H9 (cell line): ENCODE measurements at regions not wholly inside any gene's neighbourhood (a gene's known extent, or its start where the extent isn't known, plus 50 kb on each side); places are given as distances from the start of the nearest gene placed in this dataset.

Experiments used
- DNase-seq: peaks from one replicate; pipeline ENCODE4 v3.0.0-alpha.2; 2017
- H2AFZ ChIP-seq: one replicate; pipeline ENCODE4 v1.6.1; 2013; ENCODE audit warnings: mild to moderate bottlenecking, low read length, control low read depth, moderate library complexity
- H2AK5ac ChIP-seq: 2 replicates; pipeline ENCODE4 v1.6.1; 2013; ENCODE audit warnings: low read length, control low read depth, mixed read lengths; ENCODE audit not compliant: insufficient read length
- H2BK120ac ChIP-seq: one replicate; pipeline ENCODE4 v1.6.1; 2013; ENCODE audit warnings: low read depth, mild to moderate bottlenecking, low read length, control low read depth, inconsistent platforms; ENCODE audit not compliant: poor library complexity, severe bottlenecking
- H2BK12ac ChIP-seq: 2 replicates; pipeline ENCODE4 v1.6.1; 2013; ENCODE audit warnings: low read length, control low read depth, mixed read lengths, low read depth; ENCODE audit not compliant: insufficient read length
- H2BK15ac ChIP-seq: 2 replicates; pipeline ENCODE4 v1.6.1; 2013; ENCODE audit warnings: low read depth, low read length, control low read depth
- H2BK20ac ChIP-seq: one replicate; pipeline ENCODE4 v1.6.1; 2013; ENCODE audit warnings: low read depth, mild to moderate bottlenecking, low read length, control low read depth, inconsistent platforms; ENCODE audit not compliant: poor library complexity, severe bottlenecking
- H2BK5ac ChIP-seq: 2 replicates; pipeline ENCODE4 v1.6.1; 2013; ENCODE audit warnings: low read length, control low read depth, mixed read lengths; ENCODE audit not compliant: insufficient read length
- H3K14ac ChIP-seq: 2 replicates; pipeline ENCODE4 v1.6.1; 2013; ENCODE audit warnings: low read length, control low read depth; ENCODE audit not compliant: insufficient read depth
- H3K18ac ChIP-seq: 2 replicates; pipeline ENCODE4 v1.6.1; 2013; ENCODE audit warnings: low read depth, mild to moderate bottlenecking, mixed read lengths, low read length, control low read depth; ENCODE audit not compliant: insufficient read length
- H3K23ac ChIP-seq: 2 replicates; pipeline ENCODE4 v1.6.1; 2013; ENCODE audit warnings: low read length, control low read depth, mixed read lengths, low read depth; ENCODE audit not compliant: insufficient read length
- H3K23me2 ChIP-seq: 2 replicates; pipeline ENCODE4 v1.6.1; 2013; ENCODE audit warnings: low read depth, mild to moderate bottlenecking, mixed read lengths, low read length, control low read depth; ENCODE audit not compliant: insufficient read length, poor library complexity, severe bottlenecking
- H3K27ac ChIP-seq: 2 replicates; pipeline ENCODE4 v1.5.1; 2013; ENCODE audit warnings: low read length, control low read depth, mixed read lengths, low read depth; ENCODE audit not compliant: insufficient read length
- H3K27me3 ChIP-seq: 2 replicates; pipeline ENCODE4 v1.6.1; 2013; ENCODE audit warnings: low read length, control low read depth, inconsistent platforms; ENCODE audit not compliant: insufficient read depth
- H3K4ac ChIP-seq: 2 replicates; pipeline ENCODE4 v1.6.1; 2013; ENCODE audit warnings: low read depth, mild to moderate bottlenecking, control low read depth, inconsistent platforms, low read length, moderate library complexity
- H3K4me1 ChIP-seq: 2 replicates; pipeline ENCODE4 v1.6.1; 2013; ENCODE audit warnings: low read length, control low read depth, inconsistent platforms; ENCODE audit not compliant: insufficient read depth
- H3K4me2 ChIP-seq: 2 replicates; pipeline ENCODE4 v1.6.1; 2013; ENCODE audit warnings: low read length, control low read depth, mixed read lengths; ENCODE audit not compliant: insufficient read length, insufficient read depth
- H3K56ac ChIP-seq: 2 replicates; pipeline ENCODE4 v1.6.1; 2013; ENCODE audit warnings: low read depth, mild to moderate bottlenecking, mixed read lengths, low read length, control low read depth; ENCODE audit not compliant: insufficient read length
- H3K79me1 ChIP-seq: 2 replicates; pipeline ENCODE4 v1.6.1; 2013; ENCODE audit warnings: low read depth, mild to moderate bottlenecking, moderate library complexity, low read length, control low read depth, inconsistent platforms; ENCODE audit not compliant: insufficient read depth, poor library complexity, severe bottlenecking
- H3K79me2 ChIP-seq: 2 replicates; pipeline ENCODE4 v1.6.1; 2013; ENCODE audit warnings: low read length, control low read depth, inconsistent platforms; ENCODE audit not compliant: insufficient read depth
- H3K9ac ChIP-seq: 2 replicates; pipeline ENCODE4 v1.6.1; 2013; ENCODE audit warnings: low read length, control low read depth, mixed read lengths; ENCODE audit not compliant: insufficient read length; ENCODE audit errors: extremely low read depth
- H3K9me3 ChIP-seq: one replicate; pipeline ENCODE4 v1.6.1; 2013; ENCODE audit warnings: low read depth, low read length, inconsistent platforms; ENCODE audit not compliant: control insufficient read depth
- H3T11ph ChIP-seq: one replicate; pipeline ENCODE4 v1.6.1; 2013; ENCODE audit warnings: mild to moderate bottlenecking, low read length, control low read depth, inconsistent platforms
- H4K20me1 ChIP-seq: one replicate; pipeline ENCODE4 v1.6.1; 2013; ENCODE audit not compliant: control insufficient read depth, insufficient read length, insufficient read depth
- H4K5ac ChIP-seq: 2 replicates; pipeline ENCODE4 v1.6.1; 2013; ENCODE audit warnings: low read depth, mild to moderate bottlenecking, mixed read lengths, low read length, control low read depth; ENCODE audit not compliant: insufficient read length
- H4K8ac ChIP-seq: replicated peaks from 2 replicates; pipeline ENCODE4 v1.6.1; 2013; ENCODE audit warnings: low read length, control low read depth, mixed read lengths, low read depth; ENCODE audit not compliant: insufficient read length
- H4K91ac ChIP-seq: 2 replicates; pipeline ENCODE4 v1.6.1; 2013; ENCODE audit warnings: low read depth, mild to moderate bottlenecking, moderate library complexity, mixed read lengths, low read length, control low read depth; ENCODE audit not compliant: insufficient read length
- H3K27ac Mint-ChIP-seq, 3 experiments: 2 replicates in 2 of 3; 3 replicates in 1 of 3; pipeline ENCODE4 v1.8.0; 2020 to 2021; ENCODE audit warnings: mixed read lengths in 3 of 3, mild to moderate bottlenecking in 1 of 3, moderate library complexity in 1 of 3
- H3K27me3 Mint-ChIP-seq: 2 replicates; pipeline ENCODE4 v1.8.0; 2021; ENCODE audit warnings: low read depth, mild to moderate bottlenecking, moderate library complexity, mixed read lengths
- H3K36me3 Mint-ChIP-seq, 3 experiments: 2 replicates in 2 of 3; 3 replicates in 1 of 3; pipeline ENCODE4 v1.8.0; 2020 to 2021; ENCODE audit warnings: low read depth in 3 of 3, mixed read lengths in 3 of 3; ENCODE audit not compliant: insufficient read depth in 1 of 3
- H3K4me1 Mint-ChIP-seq, 2 experiments: 2 replicates each; pipeline ENCODE4 v1.8.0; 2020; ENCODE audit warnings: mixed read lengths in 2 of 2
- H3K4me3 Mint-ChIP-seq, 2 experiments: 2 replicates in 1 of 2; 3 replicates in 1 of 2; pipeline ENCODE4 v1.8.0; 2020 to 2021; ENCODE audit warnings: mild to moderate bottlenecking in 2 of 2, mixed read lengths in 2 of 2, moderate library complexity in 1 of 2
- H3K9me3 Mint-ChIP-seq, 2 experiments: 2 replicates in 1 of 2; 3 replicates in 1 of 2; pipeline ENCODE4 v1.8.0; 2020; ENCODE audit warnings: mild to moderate bottlenecking in 2 of 2, mixed read lengths in 2 of 2, moderate library complexity in 1 of 2
- CTCF ChIP-seq: fragments of 200-600 bp; sonication (generic); conservative IDR thresholded peaks from 3 replicates; pipeline ENCODE4 v1.8.0; 2021; ENCODE audit warnings: antibody characterized with exemption, mild to moderate bottlenecking
- WGBS: extraction: QIAGEN DNeasy Blood & Tissue Kit; methylation state at CpG from one replicate; pipeline ENCODE4 v1.1.7; 2013; ENCODE audit warnings: missing lambda C conversion rate, low lambda C conversion rate, mixed read lengths; ENCODE audit not compliant: insufficient read length; ENCODE audit errors: extremely low coverage; 5-methylcytosine and 5-hydroxymethylcytosine counted together

- Mint-ChIP-seq H3K36me3 (no peaks in the 10 kb centered on the region), H3K27me3 (no peaks in the 10 kb centered on the region; the same call in 1 of the 2 replicates), H3K4me3 (no peak overlapping the region), H3K27ac (no peak overlapping the region), H3K9me3 (no peaks in the 10 kb centered on the region; a peak in 1 of 5 replicates), H3K4me1 (no peaks in the 10 kb centered on the region)
- H3K4ac ChIP-seq = no peak overlapping the region
- H3K56ac ChIP-seq = no peak overlapping the region
- H2BK12ac ChIP-seq = no peak overlapping the region
- no peak overlapping the region for H2AK5ac ChIP-seq
- H3K79me2 ChIP-seq = no peaks in the 10 kb centered on the region
- H3K4me1 ChIP-seq = no peaks in the 10 kb centered on the region
- DNase-seq = no peak
- H4K8ac ChIP-seq = no peak overlapping the region
- H3K23ac ChIP-seq = no peak overlapping the region
- H4K5ac ChIP-seq = no peak overlapping the region
- H3K14ac ChIP-seq = no peak overlapping the region
- no peak overlapping the region for H2BK15ac ChIP-seq
- H2BK120ac ChIP-seq = no peak overlapping the region
- WGBS = no CpG with 5 or more reads among the region's 7 CpGs
- H3K27ac ChIP-seq = no peak overlapping the region
- no peak overlapping the region for H2BK20ac ChIP-seq
- H3K4me2 ChIP-seq = no peak overlapping the region
- H4K91ac ChIP-seq = no peak overlapping the region
- no peak overlapping the region for H3K18ac ChIP-seq
- no peaks in the 10 kb centered on the region for H3K23me2 ChIP-seq
- no peak overlapping the region for H3K9ac ChIP-seq
- no peaks in the 10 kb centered on the region for H3K79me1 ChIP-seq
- no peak overlapping the region for H3T11ph ChIP-seq
- no peaks in the 10 kb centered on the region for H4K20me1 ChIP-seq
- H2AFZ ChIP-seq = no peak overlapping the region
- TF ChIP-seq CTCF = no peak
- H3K27me3 ChIP-seq = no peaks in the 10 kb centered on the region
- H2BK5ac ChIP-seq = no peak overlapping the region
- H3K9me3 ChIP-seq = no peaks in the 10 kb centered on the region
Measured at GRCh38 chr3:5301651-5302297, 114.3 kb downstream of the EDEM1 start.
